Fibroblast of the conjunctiva (primary cell): ENCODE measurements at regions not wholly inside any gene's neighbourhood (a gene's known extent, or its start where the extent isn't known, plus 50 kb on each side); places are given as distances from the start of the nearest gene placed in this dataset.
"Not testable (repeated sequence)": the region's sequence is repeated elsewhere in the genome, so short reads cannot be mapped to it uniquely, and the experiment has no call there.

ENCODE experiments used
- DNase-seq: peaks from one replicate; pipeline ENCODE4 v3.0.0-alpha.2; 2010; ENCODE audit warnings: low read depth

DNA sequence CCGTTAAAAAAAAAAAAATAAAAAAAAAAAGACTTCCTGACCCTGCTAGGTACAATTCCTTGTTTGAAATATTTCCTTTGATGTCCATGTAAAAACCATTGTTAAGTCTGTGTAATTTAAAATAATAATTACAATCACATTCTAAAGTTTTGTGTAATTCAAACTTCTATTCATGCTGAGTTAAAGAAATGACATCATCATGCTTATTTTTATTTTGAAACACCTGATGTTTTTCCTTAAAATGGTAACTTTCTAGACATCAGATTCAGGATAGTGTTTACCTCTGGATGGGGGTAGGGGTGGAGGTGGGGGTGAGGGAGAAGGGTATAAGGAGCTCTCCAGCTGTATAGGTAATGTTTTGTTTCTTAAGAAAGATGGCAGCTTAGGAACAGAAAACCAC, 92.8 kb downstream of the ADCYAP1 start:
- no peak for DNase-seq

DNA sequence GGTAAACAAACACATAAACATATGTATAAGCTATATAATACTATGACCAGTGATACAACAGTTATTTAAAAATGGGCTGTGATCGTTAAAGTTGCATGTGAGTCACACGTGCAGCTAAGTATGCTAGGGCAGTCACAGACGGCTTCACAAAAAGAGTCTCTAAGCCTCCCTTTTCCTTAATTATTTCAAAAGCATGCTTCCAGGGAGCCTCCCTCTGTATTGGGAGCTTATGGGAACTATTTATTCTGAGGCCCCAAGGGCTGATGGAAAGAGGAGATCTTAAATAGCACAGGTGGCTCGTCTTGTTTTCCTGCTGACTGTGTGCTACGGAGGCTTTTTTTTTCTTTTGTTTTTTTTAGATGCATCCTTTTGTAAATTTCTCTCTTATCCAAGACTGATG, 94.3 kb downstream of the ADCYAP1 start:
- DNase-seq = no peak

DNA sequence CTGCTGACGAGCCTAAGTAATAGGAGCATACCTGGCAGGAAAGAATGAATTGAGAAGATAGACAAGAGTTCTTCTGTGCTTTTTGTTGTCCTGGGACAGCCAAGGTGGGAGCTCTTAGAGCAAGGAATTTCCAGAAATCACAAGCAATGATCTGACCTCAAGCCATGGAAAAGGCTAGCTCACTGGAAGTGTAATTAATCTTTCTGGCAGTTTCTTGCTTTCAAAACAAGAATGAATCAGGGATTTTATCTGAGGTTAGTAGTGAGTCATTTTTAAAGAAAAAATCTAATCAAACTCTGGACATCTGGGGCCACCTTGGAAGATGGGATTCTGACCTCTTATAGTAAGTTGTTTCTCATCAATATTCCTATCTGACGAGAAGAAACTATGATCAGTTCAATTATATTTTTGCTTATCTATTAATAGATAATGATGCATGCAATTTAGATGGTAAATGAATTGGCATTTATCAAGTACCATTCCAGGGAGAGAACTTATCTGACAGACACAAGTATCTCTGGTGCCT, 98.0 kb downstream of the ADCYAP1 start:
- DNase-seq = no peak

DNA sequence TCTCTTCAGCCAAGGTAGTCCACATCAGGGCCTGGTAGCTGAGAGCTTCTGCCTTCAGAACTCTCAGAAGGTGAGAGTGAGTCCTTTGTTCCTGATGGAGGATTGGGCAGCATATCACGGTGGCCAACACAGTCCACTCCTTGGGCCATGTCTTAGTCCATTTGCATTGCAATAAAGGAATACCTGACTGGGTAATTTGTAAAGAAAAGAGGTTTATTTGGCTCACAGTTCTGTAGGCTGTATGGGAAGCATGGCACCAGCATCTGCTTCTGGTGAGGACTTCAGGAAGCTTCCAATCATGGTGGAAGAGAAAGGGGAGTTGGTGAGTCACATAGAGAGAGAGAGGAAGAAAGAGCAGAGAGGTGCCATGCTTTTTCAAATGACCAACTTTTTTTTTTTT, 98.8 kb downstream of the ADCYAP1 start:
- DNase-seq = no peak

DNA sequence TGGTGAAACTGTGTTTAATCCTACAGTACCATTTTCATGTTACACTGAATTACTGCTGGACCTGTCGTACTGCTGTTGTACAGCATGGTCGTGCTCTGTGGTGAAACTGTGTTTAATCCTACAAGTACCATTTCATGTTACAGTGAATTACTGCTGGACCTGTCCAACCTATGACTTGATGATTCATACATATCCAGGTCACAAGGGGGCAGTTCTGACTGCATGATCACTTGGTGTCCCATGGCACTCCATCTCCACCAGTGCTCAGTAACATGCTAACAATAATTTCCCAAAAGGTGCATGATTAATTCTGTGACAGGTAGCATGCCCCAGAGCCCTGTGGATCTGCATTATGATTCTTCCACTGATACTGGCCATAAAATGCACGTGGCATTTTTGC, 101.6 kb downstream of the ADCYAP1 start:
- DNase-seq = no peak

DNA sequence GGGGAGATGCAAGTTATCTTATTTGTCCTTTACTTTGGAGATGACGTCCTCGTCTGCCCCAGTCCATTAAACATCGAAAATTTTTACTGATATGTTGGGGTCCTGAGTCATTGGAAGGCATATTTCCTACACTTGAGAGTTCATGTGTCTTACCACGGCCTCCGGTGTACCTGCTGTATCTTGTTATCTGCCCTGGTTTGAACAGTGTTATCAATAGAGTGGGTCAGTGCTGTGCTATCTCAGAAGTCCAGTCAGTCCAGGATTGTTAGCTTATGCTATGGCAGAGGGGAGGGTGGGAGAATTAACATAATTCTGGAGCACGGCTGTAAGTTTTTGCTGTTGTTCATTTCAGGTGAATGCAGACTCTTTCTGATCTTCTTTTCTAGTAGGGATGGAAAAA, 102.3 kb downstream of the ADCYAP1 start:
- no peak for DNase-seq

DNA sequence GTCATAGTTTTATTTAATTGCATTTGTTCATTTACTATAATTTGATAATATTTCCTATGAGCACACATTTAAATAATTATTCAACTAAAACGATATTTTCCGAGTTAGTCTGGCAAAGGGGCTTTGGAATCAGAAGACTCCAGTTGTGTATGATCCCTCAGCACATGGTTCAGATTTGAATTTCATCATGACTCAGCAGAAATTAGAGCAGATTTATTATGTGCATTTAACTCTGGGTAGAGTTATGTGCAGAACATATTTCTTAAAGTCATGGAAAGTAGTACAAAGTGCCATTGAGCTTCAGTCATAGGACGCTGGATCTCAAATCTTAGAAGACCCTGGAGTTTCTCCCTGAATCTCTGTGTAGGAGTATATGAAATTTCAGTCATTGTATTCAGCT, 106.7 kb downstream of the ADCYAP1 start:
- no peak for DNase-seq

DNA sequence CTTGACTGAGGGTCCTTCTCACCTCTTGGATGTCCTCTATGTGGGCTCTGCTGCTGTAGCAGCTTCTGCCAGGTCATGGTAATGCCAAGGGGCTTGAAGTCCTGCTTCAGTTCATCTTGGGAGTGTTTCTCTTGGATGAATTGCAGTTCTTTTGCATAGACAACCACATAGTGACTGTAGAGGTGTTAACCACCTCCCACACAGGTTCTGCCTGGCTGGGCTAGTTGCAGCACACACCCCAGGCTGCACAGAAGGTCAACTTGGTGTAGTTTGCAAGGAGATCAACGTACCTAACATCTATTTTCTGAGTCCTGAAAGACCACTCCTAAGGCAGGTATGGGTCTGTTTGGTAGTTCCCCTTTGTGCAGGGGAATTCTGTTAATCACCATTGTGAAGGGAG, 108.1 kb downstream of the ADCYAP1 start:
- DNase-seq = no peak

DNA sequence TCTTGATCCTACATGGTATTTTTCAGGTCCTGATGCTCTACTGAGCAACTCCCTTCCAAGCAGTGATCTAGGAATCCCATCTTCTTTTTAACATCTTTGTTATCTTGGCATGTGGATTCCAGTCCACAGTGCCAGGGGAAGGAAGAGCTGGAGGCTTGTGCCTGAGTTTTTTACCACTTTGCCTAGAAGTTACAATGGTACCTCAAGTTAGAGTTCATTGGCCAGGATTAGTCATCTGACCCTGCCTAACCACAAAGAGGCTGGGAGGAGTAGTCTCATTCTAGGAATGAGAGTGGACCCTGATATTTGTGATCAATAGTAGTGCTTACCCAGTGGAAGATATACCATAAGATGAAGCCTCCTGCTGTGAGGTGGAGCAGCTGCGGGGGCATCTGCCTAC, 109.3 kb downstream of the ADCYAP1 start:
- DNase-seq = no peak

DNA sequence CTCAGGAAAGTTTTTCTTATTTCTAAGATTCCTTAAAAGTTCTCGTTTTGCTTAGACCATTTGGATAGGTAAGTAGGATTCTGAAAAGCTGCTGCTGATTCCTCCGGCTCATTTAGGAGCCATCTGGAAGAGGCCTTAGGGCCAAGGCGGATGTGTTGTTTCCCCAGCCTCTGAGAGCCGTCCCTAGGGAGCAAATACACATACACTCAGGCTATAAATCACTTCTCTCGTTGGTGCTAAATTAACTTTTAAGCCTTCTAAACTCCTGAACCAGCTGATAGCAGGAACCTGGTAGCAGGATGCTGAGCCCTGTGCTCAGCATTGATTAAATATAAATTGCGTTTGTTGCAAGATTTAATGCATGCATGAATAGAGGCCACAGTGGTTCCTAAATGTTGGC, 109.8 kb downstream of the ADCYAP1 start:
- no peak for DNase-seq

DNA sequence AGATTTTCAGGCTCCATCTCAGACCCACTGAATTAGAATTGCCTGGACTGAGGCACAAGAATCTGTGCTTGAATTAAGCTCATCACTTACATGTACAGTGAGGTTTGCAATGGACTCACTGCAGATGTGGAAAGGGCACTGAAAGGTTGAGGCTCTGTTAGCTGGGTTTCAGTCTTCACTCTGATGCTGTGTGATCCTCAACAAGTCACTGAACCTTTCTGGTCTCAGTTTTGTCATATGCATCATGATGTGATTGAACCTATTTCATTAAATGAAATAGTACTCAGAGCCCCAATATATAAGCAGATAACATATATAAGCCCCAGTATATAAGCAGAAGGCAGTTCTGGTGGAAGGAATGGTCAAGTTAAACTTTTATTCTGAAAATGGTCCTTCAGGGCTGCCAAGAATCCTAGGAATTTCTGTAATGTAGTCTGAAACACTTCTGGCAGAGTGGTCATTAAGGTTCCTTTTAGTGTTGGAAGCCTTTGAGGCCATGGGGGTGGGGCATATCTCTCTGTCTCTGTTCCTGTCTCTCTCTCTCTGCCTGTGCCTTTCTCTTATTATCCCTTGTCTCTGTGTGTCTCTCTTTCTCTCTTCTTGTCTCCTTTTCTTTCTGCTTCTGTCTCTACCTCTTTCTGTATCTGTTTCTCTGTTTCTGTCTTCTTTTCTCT, 110.4 kb downstream of the ADCYAP1 start:
- DNase-seq = no peak

DNA sequence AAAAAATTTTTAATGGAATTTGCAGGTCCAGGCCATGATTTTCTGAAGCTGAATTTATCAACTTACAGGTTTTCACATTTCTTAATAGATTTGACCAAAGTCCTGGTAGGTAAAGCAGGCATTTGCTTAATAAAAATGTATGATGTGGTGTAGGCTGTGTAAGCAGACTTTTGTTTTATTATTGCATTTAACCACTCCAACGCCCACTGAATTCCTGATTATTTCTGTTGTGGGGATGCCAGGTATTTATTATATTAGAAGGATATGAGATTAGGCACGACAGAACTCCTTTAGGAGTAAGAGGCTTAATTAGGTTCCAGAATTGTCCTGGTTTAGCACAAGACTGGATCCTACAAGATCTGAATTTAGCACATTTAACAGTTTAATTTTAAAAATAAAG, 111.1 kb downstream of the ADCYAP1 start:
- DNase-seq = no peak

DNA sequence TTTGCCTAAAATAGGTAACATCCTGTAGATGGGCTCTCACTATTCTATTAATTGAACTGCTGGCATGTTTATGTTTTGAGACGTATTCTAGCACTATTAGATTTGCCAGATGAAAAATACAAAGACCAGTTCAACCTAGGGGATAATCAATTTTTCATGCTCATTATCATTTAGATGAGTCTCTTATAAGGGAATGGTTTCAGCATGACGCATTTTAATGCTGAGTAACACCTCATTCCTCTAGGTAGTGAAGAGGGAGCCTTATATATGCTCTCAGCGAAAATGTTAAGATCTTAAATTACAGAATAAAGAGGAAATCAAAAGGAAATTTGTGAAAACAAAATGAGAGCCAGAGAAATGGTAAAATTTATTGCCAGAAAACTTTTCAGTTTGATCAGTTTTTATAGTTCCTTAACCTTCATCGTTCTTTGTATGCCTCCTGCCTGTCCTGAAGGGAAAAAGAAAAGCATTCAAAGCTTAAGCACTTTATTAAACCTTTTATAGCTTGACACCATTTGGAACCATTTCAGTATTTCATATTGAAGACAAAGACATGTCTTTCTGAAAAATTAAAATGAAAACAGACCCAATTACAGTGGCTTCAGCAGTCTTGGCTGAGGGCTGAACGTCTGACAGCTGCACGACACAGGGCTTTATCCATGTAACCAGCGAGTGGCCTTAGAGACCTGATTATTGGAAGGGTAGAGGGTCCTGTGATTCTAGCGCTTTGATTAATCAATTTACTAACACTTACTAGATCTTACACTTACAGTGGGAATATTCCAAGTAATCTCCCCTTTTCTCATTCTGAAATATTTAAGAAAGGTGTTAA, 112.8 kb downstream of the ADCYAP1 start:
- DNase-seq = no peak

DNA sequence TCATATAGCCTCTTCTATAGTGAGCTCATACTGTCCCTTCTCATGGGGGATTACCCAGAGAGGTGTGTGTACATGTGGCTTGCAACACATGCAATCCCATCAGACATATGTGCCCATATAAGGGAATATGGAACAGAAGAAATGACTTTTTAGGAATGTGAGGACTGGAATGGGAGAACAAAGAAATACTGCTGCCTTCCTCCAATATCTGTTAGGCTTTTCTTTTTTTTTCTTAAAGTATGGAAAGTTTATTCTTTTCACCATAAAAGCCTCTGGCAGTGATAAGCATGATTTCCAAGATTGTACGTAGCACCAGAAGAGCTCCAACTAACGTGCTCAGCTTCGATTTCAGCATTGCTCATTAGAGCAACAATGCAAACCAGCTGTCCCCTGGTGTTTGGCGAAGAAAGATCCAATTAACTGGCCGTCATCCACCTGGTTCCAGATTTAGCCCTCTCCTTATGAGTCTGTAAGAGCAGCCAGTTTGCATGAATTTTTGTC, 113.6 kb downstream of the ADCYAP1 start:
- DNase-seq = peak; percentile 34

DNA sequence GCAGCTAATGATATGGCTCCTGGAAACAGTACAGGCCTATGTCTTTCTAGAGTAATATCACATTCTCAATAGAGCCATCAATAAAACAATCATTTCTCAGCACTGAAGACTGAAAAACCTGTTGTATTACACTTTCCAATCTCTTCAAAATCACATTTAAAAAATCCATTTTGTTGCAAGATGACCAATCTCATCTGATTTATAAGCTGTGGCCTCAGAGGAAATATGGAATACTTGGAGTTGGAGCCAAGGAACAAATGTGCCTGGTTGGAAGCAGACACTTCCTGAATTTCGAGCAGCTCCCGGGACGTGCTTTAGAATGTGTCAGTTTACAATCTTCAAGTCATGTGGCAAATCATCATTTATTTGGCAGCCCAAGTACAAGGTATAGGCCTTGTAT, 114.5 kb downstream of the ADCYAP1 start:
- DNase-seq = no peak

DNA sequence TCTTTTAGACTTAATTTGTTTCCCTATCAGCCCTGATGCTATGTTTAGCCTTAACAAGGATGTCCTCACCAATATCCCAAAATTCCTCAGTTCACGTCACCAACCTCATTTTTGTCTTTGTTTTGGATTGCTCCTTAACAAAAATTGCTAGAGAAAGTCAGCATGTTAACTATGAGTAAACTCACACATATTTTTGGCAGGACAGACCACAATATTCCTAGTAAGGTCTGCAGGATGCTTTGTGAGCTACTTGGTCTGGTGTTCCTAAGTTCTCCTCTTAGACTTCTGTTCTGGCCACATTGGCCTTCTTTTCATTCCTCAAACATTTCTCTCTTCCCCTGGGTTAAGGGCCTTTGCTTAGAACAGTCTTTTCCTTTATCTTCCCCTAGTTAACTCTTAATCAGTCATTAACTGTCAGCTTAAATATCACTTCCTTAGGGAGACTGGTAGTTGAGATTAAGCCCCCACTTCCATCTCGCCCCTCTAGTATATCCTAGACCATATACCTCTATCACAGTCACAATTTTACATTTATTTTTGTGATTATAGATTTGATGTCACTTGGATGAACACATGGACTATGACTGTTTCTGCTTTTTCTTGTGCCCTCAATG, 116.2 kb downstream of the ADCYAP1 start:
- no peak for DNase-seq

DNA sequence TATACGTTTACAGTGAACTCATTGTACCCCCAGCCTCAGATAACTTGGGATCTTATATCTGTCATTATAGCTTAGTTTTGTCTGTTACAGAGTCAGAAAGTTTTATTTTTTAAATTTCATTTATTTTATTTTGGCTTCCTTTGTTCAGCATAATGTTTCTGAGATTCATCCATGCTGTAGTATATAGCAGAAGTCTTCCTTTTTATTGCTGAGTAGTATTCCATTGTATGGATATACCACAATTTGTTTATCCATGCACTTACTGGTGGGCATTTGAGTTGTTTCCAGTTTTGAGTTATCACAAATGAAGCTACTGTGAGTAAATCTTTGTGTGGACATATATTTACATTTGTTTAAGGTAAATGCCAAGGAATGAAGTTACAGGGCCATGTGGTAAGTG, 122.3 kb downstream of the ADCYAP1 start:
- DNase-seq = no peak

DNA sequence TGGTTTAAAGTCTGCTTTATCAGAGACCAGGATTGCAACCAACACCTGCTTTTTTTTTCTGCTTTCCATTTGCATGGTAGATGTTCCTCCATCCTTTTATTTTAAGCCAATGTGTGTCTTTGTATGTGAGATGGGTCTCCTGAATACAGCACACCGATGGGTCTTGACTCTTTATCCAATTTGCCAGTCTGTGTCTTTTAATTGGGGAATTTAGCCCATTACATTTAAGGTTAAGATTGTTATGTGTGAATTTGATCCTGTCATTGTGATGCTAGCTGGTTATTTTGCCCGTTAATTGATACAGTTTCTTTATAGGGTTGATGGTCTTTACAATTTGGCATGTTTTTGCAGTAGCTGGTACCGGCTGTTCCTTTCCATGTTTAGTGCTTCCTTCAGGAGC, 128.4 kb downstream of the ADCYAP1 start:
- not testable (repeated sequence) for DNase-seq

DNA sequence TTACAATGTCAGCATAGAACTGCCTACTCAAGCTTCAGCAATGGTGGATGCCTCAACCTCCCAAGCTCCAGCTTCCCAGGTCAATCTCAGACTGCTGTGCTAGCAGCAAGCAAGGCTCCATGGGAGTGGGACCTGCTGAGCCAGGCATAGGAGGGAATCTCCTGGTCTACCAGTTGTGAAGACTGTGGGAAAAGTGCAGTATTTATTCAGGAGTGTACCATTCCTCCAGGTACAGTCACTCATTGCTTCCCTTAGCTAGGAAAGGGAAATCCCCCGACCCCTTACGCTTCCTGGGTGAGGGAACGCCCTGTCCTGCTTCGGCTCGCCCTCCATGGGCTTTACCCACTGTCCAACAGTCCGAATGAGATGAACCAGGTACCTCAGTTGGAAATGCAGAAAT, 130.3 kb downstream of the ADCYAP1 start:
- no peak for DNase-seq

DNA sequence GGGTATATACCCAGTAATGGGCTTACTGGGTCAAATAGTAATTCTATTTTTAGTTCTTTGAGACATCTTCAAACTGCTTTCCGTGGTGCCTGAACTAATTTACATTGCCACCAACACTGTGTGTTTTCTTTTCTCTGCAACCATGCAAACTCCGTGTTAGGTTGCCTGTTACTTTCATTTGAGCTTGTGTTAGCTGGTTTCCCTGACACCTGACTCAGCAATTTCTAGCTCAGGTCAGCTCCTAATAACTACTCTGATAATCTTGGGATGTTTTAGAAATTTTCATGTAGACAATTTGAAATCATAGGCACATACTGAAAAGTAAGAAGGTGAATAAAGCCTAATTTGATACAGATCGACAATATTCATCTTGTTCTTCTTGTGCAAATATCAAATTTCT, 132.3 kb downstream of the ADCYAP1 start:
- DNase-seq = no peak

DNA sequence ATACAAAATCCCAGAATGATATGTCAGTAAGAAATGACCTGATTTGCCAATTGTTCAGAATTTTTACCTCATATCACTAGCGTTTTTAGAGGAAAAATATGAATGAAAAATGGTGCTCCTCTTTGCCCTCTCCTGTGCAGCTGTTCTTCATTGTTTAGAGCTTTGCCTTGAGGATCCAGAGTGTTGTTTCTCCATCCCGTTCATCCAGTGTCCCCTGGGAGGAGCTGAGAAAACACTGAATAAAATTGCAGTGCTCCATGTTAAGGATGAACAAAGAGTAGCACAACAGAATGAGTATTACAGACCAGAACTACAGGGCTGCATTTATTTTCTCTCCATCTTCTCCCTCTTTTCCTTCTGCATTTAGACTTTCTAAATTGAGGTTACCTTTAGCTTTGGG, 133.1 kb downstream of the ADCYAP1 start:
- no peak for DNase-seq

DNA sequence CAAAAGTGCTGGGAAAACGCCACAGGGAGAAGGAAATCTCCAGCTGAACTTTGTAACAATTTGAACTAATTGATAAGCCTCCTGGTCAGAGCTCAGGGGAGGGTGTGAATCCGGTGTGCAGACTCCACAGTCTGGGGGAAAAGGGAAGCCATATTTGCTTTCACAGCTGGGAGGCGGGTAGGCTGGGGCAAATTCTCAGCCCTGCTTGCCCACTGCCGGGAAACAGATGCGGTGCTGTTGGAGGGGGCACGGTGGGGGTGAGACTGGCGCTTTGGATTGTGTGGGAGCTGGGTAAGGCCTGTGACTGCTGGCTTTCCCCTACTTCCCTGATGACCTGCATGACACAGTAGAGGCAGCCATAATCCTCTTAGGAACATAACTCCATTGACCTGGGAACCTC, 134.8 kb downstream of the ADCYAP1 start:
- no peak for DNase-seq

DNA sequence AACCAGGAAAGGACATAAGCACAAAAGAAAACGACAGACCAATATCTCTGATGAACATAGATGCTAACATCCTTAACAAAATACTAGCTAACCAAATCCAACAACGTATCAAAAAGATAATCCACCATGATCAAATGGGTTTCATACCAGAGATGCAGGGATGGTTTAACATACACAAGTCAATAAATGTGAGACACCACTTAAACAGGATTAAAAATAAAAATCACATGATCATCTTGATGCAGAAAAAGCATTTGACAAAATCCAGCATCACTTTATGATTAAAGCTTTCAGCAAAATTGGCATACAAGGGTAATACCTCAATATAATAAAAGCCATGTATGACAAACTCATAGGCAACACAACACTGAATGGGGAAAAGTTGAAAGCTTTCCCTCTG, 138.4 kb downstream of the ADCYAP1 start:
- not testable (repeated sequence) for DNase-seq
